Activated CD4-positive, alpha-beta T cell treated with anti-CD3 and anti-CD28 coated beads, Interleukin-2, amount 10 ng/mL, durations not matched to agents 7 days and 5 days (primary cell): ENCODE measurements at regions not wholly inside any gene's neighbourhood (a gene's known extent, or its start where the extent isn't known, plus 50 kb on each side); places are given as distances from the start of the nearest gene placed in this dataset.

Source experiments
- CTCF ChIA-PET: fragments of 350-600 bp; sonication (Branson Sonifier 250); formaldehyde crosslinking; loops from one replicate; lab custom pipeline; 2021; ENCODE audit warnings: antibody characterized with exemption; lab: Charles Lee
- POLR2A ChIA-PET: fragments of 350-600 bp; sonication (Branson Sonifier 250); formaldehyde crosslinking; loops from one replicate; lab custom pipeline; 2021; ENCODE audit warnings: antibody characterized with exemption; lab: Charles Lee
- DNase-seq: peaks from one replicate; pipeline ENCODE4 v3.0.0-alpha.2; 2020
- H3K27ac Mint-ChIP-seq: one replicate; pipeline ENCODE4 v1.8.0; 2021; ENCODE audit warnings: mild to moderate bottlenecking, moderate library complexity, mixed read lengths
- H3K27me3 Mint-ChIP-seq: one replicate; pipeline ENCODE4 v1.8.0; 2021; ENCODE audit warnings: mixed read lengths
- H3K36me3 Mint-ChIP-seq: one replicate; pipeline ENCODE4 v1.8.0; 2021; ENCODE audit warnings: low read depth, mixed read lengths
- H3K4me1 Mint-ChIP-seq: one replicate; pipeline ENCODE4 v1.8.0; 2021; ENCODE audit warnings: mixed read lengths
- H3K4me3 Mint-ChIP-seq: one replicate; pipeline ENCODE4 v1.8.0; 2021; ENCODE audit warnings: mild to moderate bottlenecking, moderate library complexity, mixed read lengths
- H3K9me3 Mint-ChIP-seq: one replicate; pipeline ENCODE4 v1.8.0; 2021; ENCODE audit warnings: mixed read lengths

- peaks cover 2% of the 10 kb centered on the region for H3K27me3 Mint-ChIP-seq
- POLR2A ChIA-PET: no interaction called here
- no peak for DNase-seq
- no peaks in the 10 kb centered on the region for H3K9me3 Mint-ChIP-seq
- CTCF ChIA-PET: no interaction called here
- H3K4me1 Mint-ChIP-seq: no peaks in the 10 kb centered on the region
- H3K4me3 Mint-ChIP-seq: no peak overlapping the region
- no peak overlapping the region for H3K27ac Mint-ChIP-seq
- H3K36me3 Mint-ChIP-seq: no peaks in the 10 kb centered on the region
These were observed 61.6 kb upstream of the TBX20 start for GRCh38 chr7:35315517-35315916.

- no peak overlapping the region for H3K27ac Mint-ChIP-seq
- H3K4me1 Mint-ChIP-seq: no peaks in the 10 kb centered on the region
- ChIA-PET CTCF (no interaction called here), POLR2A (no interaction called here)
- H3K27me3 Mint-ChIP-seq: peaks cover 2% of the 10 kb centered on the region
- H3K4me3 Mint-ChIP-seq: no peak overlapping the region
- no peak for DNase-seq
- H3K36me3 Mint-ChIP-seq: no peaks in the 10 kb centered on the region
- H3K9me3 Mint-ChIP-seq: no peaks in the 10 kb centered on the region
These were observed 60.5 kb upstream of the TBX20 start for GRCh38 chr7:35314354-35314753.

GRCh38 chr7:35313575-35313974 is 59.7 kb upstream of the TBX20 start:
- H3K36me3 Mint-ChIP-seq: no peaks in the 10 kb centered on the region
- H3K4me3 Mint-ChIP-seq: no peak overlapping the region
- H3K4me1 Mint-ChIP-seq: no peaks in the 10 kb centered on the region
- H3K27me3 Mint-ChIP-seq: peaks cover 2% of the 10 kb centered on the region
- CTCF ChIA-PET: no interaction called here
- H3K9me3 Mint-ChIP-seq: no peaks in the 10 kb centered on the region
- POLR2A ChIA-PET: no interaction called here
- no peak for DNase-seq
- no peak overlapping the region for H3K27ac Mint-ChIP-seq
